Ascending aorta (tissue), 2 donors: ENCODE measurements at regions not wholly inside any gene's neighbourhood (a gene's known extent, or its start where the extent isn't known, plus 50 kb on each side); places are given as distances from the start of the nearest gene placed in this dataset.

ENCODE experiments used
- DNase-seq, 2 donors: peaks; one replicate each; pipeline ENCODE4 v3.0.0-alpha.2; 2019; ENCODE audit warnings: low spot score in 2 of 2
- H3K27ac ChIP-seq, 2 donors: fragments of 200-600 bp; sonication (generic); one replicate each; pipeline ENCODE4 v1.5.1; 2016 to 2017; ENCODE audit warnings: mild to moderate bottlenecking in 1 of 2
- H3K27me3 ChIP-seq: fragments of 200-600 bp; sonication (generic); one replicate; pipeline ENCODE4 v1.5.1; 2017
- H3K36me3 ChIP-seq, 2 donors: fragments of 200-600 bp; sonication (generic); one replicate each; pipeline ENCODE4 v1.5.1; 2016
- H3K4me1 ChIP-seq, 2 donors: fragments of 200-600 bp; sonication (generic); one replicate each; pipeline ENCODE4 v1.5.1; 2016 to 2017; ENCODE audit warnings: mild to moderate bottlenecking in 1 of 2
- H3K4me3 ChIP-seq, 2 donors: fragments of 200-600 bp; sonication (generic); one replicate each; pipeline ENCODE4 v1.5.1; 2016 to 2017; ENCODE audit warnings: mild to moderate bottlenecking in 1 of 2
- H3K9me3 ChIP-seq, 2 donors: fragments of 200-600 bp; sonication (generic); one replicate each; pipeline ENCODE4 v1.5.1; 2016
- intact Hi-C: fragments of 100-400 bp; cut with DNase I; formaldehyde crosslinking; loops from one replicate; pipeline ENCODE4 v1.15.1; 2023
- TF ChIP-seq, protein P1 (sequence below), 3 experiments: fragments of 200-600 bp in 2 of 3; fragments of 450-650 bp in 1 of 3; sonication (generic) in 2 of 3; IDR thresholded peaks; one replicate each; pipeline ENCODE4 v1.5.1; 2016 to 2019; ENCODE audit warnings: antibody characterized with exemption in 3 of 3, mild to moderate bottlenecking in 1 of 3, moderate library complexity in 1 of 3

GRCh38 chr22:49073873-49074417, 753.7 kb downstream of the BRD1 start:
- Histone ChIP-seq H3K4me3 (no peak overlapping the region), H3K27ac (no peak overlapping the region), H3K36me3 (no peaks in the 10 kb centered on the region), H3K27me3 (no peaks in the 10 kb centered on the region), H3K4me1 (no peaks in the 10 kb centered on the region), H3K9me3 (no peaks in the 10 kb centered on the region)
- no peak for DNase-seq
- TF ChIP-seq, protein P1, sequence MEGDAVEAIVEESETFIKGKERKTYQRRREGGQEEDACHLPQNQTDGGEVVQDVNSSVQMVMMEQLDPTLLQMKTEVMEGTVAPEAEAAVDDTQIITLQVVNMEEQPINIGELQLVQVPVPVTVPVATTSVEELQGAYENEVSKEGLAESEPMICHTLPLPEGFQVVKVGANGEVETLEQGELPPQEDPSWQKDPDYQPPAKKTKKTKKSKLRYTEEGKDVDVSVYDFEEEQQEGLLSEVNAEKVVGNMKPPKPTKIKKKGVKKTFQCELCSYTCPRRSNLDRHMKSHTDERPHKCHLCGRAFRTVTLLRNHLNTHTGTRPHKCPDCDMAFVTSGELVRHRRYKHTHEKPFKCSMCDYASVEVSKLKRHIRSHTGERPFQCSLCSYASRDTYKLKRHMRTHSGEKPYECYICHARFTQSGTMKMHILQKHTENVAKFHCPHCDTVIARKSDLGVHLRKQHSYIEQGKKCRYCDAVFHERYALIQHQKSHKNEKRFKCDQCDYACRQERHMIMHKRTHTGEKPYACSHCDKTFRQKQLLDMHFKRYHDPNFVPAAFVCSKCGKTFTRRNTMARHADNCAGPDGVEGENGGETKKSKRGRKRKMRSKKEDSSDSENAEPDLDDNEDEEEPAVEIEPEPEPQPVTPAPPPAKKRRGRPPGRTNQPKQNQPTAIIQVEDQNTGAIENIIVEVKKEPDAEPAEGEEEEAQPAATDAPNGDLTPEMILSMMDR (IDR thresholded peaks at IDR 0.05) = no peak
- intact Hi-C loops = no loop called here

DNA sequence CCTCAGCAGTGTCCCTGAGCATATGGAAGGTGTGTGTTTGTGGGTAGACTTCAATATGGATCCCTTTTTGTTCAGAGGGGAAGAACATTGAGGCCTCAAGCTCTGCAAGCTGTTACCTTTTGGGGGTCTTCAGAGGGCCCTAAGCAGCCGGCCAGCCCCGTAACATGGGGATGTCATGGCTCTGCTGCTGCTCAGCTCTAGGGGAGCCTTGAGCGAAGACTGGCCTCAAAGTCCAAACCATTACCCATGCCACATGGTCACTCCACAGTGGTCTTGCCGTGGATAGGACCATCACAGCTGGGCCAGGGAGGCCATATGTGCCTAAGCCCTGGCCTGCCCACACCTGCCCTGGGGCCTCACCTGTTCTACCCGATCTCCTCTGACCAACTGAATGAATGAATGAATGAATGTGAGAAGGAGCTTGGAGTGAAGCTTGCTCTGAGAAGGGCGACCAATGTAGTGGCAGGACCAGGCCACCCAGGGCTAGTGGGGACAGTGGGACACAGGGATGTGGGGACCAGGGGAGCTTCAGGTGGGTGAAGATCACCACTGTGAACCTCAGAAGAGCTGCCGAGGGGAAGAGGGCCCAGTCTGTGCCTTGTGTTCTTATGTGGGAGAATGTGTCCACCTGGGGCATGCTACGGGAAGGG, 754.6 kb downstream of the BRD1 start:
- Histone ChIP-seq H3K27me3 (no peaks in the 10 kb centered on the region), H3K36me3 (no peaks in the 10 kb centered on the region), H3K4me1 (no peaks in the 10 kb centered on the region), H3K27ac (no peak overlapping the region), H3K4me3 (no peak overlapping the region), H3K9me3 (no peaks in the 10 kb centered on the region)
- no peak for DNase-seq
- intact Hi-C loops = no loop called here
- TF ChIP-seq, protein P1 (IDR thresholded peaks at IDR 0.05) = no peak

DNA sequence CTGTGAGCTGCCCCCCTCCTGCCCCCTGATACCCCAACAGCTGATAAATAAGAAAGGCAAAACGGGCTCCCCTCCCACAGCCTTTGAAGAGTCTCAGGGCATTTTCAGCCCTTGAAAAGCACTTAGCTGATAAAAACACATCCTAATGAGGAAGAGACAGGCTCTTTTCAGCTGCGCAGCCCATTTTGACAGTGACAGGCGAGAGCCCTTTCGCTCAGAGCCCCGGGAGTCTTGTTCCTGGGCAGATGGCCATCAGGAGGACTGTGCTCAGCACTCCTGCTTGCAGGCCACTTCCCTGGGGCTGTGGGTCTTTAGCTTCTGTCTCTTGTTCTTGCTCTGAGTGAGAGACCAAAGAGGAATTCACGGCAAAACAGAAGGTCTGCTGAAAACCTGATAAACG, 757.2 kb downstream of the BRD1 start:
- DNase-seq = no peak
- intact Hi-C loops = no loop called here
- Histone ChIP-seq H3K36me3 (no peaks in the 10 kb centered on the region), H3K27ac (no peak overlapping the region), H3K27me3 (no peaks in the 10 kb centered on the region), H3K4me3 (no peak overlapping the region), H3K9me3 (no peaks in the 10 kb centered on the region), H3K4me1 (no peaks in the 10 kb centered on the region)
- TF ChIP-seq, protein P1 (IDR thresholded peaks at IDR 0.05) = no peak

GRCh38 chr22:49068861-49069500, 758.7 kb downstream of the BRD1 start:
- H3K27me3 ChIP-seq = no peaks in the 10 kb centered on the region

GRCh38 chr22:49067504-49067903, 760.2 kb downstream of the BRD1 start:
- Histone ChIP-seq H3K4me1 (no peaks in the 10 kb centered on the region), H3K36me3 (no peaks in the 10 kb centered on the region), H3K27ac (no peak overlapping the region), H3K27me3 (no peaks in the 10 kb centered on the region), H3K9me3 (no peaks in the 10 kb centered on the region), H3K4me3 (no peak overlapping the region)
- TF ChIP-seq, protein P1 (IDR thresholded peaks at IDR 0.05) = no peak
- no peak for DNase-seq
- intact Hi-C loops = no loop called here

More at GRCh38 chr22:49068861-49069500, 758.7 kb downstream of the BRD1 start:
- H3K4me3 ChIP-seq = no peak overlapping the region
- TF ChIP-seq, protein P1 (IDR thresholded peaks at IDR 0.05) = no peak
- DNase-seq = no peak
- no peak overlapping the region for H3K27ac ChIP-seq
- H3K9me3 ChIP-seq = no peaks in the 10 kb centered on the region
- no peaks in the 10 kb centered on the region for H3K4me1 ChIP-seq
- intact Hi-C loops = no loop called here
- no peaks in the 10 kb centered on the region for H3K36me3 ChIP-seq
